HEK293T (cell line): ENCODE measurements at regions not wholly inside any gene's neighbourhood (a gene's known extent, or its start where the extent isn't known, plus 50 kb on each side); places are given as distances from the start of the nearest gene placed in this dataset.
"Not testable (repeated sequence)": the region's sequence is repeated elsewhere in the genome, so short reads cannot be mapped to it uniquely, and the experiment has no call there.

Experiments used
- CTCF ChIA-PET: fragments of 350-600 bp; formaldehyde crosslinking; extraction: SDS; loops from one replicate; lab custom pipeline; 2021; ENCODE audit warnings: antibody characterized with exemption, inconsistent platforms; lab: Yijun Ruan, JAX
- POLR2A ChIA-PET: fragments of 350-600 bp; formaldehyde crosslinking; extraction: SDS; loops from one replicate; lab custom pipeline; 2020; ENCODE audit warnings: antibody characterized with exemption, inconsistent platforms; lab: Yijun Ruan, JAX
- DNase-seq: peaks from one replicate; pipeline ENCODE4 v3.0.0; 2012; ENCODE audit warnings: mixed read lengths; ENCODE audit errors: extremely low spot score
- ARNT ChIP-seq: fragments of 450-650 bp; IDR thresholded peaks from 2 replicates; pipeline ENCODE4 v1.6.1; 2017; ENCODE audit warnings: mild to moderate bottlenecking
- BHLHE40 ChIP-seq: fragments of 450-650 bp; IDR thresholded peaks from 2 replicates; pipeline ENCODE4 v1.6.1; 2016; ENCODE audit warnings: mild to moderate bottlenecking, moderate library complexity, borderline replicate concordance
- CTBP1 ChIP-seq: fragments of 450-650 bp; IDR thresholded peaks from 2 replicates; pipeline ENCODE4 v1.6.1; 2016; ENCODE audit warnings: borderline replicate concordance
- ELF4 ChIP-seq: fragments of 450-650 bp; IDR thresholded peaks from 2 replicates; pipeline ENCODE4 v1.6.1; 2017; ENCODE audit warnings: antibody characterized with exemption
- FOXA1 ChIP-seq: fragments of 450-650 bp; IDR thresholded peaks from 2 replicates; pipeline ENCODE4 v1.6.1; 2016; ENCODE audit warnings: mild to moderate bottlenecking
- FOXK2 ChIP-seq: fragments of 450-650 bp; IDR thresholded peaks from 2 replicates; pipeline ENCODE4 v1.6.1; 2016; ENCODE audit warnings: mild to moderate bottlenecking
- FOXM1 ChIP-seq: fragments of 450-650 bp; IDR thresholded peaks from 2 replicates; pipeline ENCODE4 v1.6.1; 2017; ENCODE audit warnings: mild to moderate bottlenecking, borderline replicate concordance
- HDGF ChIP-seq: fragments of 450-650 bp; IDR thresholded peaks from 2 replicates; pipeline ENCODE4 v1.6.1; 2017; ENCODE audit warnings: antibody characterized with exemption, borderline replicate concordance
- L3MBTL2 ChIP-seq: fragments of 450-650 bp; conservative IDR thresholded peaks from 2 replicates; pipeline ENCODE4 v1.6.1; 2016; ENCODE audit warnings: mild to moderate bottlenecking
- LEF1 ChIP-seq: fragments of 450-650 bp; IDR thresholded peaks from 2 replicates; pipeline ENCODE4 v1.6.1; 2017; ENCODE audit warnings: mild to moderate bottlenecking, borderline replicate concordance
- NFRKB ChIP-seq: fragments of 450-650 bp; IDR thresholded peaks from 2 replicates; pipeline ENCODE4 v1.6.1; 2016; ENCODE audit warnings: mild to moderate bottlenecking, moderate library complexity
- SP1 ChIP-seq: fragments of 450-650 bp; IDR thresholded peaks from 2 replicates; pipeline ENCODE4 v1.6.1; 2017
- SUZ12 ChIP-seq: fragments of 450-650 bp; IDR thresholded peaks from 2 replicates; pipeline ENCODE4 v1.6.1; 2016; ENCODE audit warnings: mild to moderate bottlenecking
- TARDBP ChIP-seq: fragments of 450-650 bp; IDR thresholded peaks from 2 replicates; pipeline ENCODE4 v1.6.1; 2016
- ZNF384 ChIP-seq: fragments of 450-650 bp; IDR thresholded peaks from 2 replicates; pipeline ENCODE4 v1.6.1; 2016
- TF ChIP-seq, protein P1 (sequence below): fragments of 450-650 bp; IDR thresholded peaks from 2 replicates; pipeline ENCODE4 v1.6.1; 2016

DNA sequence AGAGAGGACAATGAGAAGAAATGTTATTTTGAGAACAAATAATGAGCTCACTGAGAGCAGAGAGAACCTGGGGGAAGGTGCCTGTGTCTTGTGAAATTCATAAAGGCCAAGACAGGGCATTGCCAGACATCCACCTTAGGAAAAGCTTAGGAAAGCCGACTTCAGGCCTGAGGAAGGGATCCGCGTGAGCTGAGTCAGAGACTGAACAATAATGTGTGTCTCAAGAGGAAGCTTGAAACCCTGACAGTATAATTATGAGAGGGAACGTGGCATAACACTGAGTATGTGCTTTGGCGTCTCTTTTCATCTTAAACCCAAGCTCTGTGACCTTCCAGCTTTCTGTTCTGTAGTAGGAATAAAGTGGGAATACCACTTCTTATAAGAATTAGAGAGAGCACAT lies 307.2 kb downstream of the ACTR3B start:
- TF ChIP-seq TARDBP (no peak), BHLHE40 (no peak), LEF1 (no peak), FOXA1 (no peak), NFRKB (no peak), L3MBTL2 (no peak), CTBP1 (no peak), SUZ12 (no peak), ARNT (no peak), FOXM1 (no peak), HDGF (no peak), SP1 (no peak), ELF4 (no peak), FOXK2 (no peak), ZNF384 (no peak)
- TF ChIP-seq, protein P1, sequence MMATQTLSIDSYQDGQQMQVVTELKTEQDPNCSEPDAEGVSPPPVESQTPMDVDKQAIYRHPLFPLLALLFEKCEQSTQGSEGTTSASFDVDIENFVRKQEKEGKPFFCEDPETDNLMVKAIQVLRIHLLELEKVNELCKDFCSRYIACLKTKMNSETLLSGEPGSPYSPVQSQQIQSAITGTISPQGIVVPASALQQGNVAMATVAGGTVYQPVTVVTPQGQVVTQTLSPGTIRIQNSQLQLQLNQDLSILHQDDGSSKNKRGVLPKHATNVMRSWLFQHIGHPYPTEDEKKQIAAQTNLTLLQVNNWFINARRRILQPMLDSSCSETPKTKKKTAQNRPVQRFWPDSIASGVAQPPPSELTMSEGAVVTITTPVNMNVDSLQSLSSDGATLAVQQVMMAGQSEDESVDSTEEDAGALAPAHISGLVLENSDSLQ, result no peak
- DNase-seq, result no peak
- CTCF ChIA-PET, result no interaction called here
- POLR2A ChIA-PET, result no interaction called here

DNA sequence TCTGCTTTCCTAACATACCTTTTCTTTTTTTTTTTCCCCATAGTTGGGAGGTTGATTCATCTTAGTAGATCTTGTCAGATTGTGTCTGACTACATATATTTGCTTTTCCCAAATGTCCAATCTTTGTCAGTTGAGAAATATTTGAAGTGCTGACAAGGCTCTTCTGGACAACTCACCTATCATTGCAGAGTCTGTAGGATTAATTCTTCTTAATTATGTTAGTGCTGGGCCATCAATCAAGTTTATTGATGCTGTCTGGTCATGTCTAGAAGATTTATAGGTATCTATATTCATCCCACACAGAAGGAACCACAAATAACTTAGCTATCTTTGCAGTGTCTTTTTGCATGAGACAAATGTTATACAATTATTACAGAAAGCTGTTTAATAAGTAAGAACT lies 310.6 kb downstream of the ACTR3B start:
- DNase-seq, result no peak
- CTCF ChIA-PET, result no interaction called here
- TF ChIP-seq FOXA1 (no peak), TARDBP (no peak), ARNT (no peak), HDGF (no peak)
- POLR2A ChIA-PET, result no interaction called here

DNA sequence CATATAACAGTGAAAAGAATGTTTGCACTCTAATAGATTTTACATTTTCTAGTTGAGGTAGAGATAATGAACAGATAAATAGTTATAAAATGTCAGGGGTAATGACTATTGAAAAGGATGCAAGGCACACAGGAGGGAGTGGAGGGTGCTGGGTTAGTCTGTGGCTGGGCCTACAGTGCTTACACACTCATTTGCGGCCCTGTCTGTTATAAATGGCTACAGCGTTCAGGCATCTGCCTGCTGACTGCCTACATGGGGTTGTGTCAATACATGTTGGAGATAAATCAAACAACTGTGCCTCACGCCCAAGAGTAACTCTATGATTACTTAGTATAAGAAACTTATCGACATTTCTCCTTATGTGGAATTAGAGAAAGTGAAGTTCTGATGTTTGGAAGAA lies 313.3 kb downstream of the ACTR3B start:
- ChIA-PET POLR2A (no interaction called here), CTCF (interaction anchor here (0.7 kb wide), 1 partner anchor 1880 kb away, joined by 3 read pairs; no protein-coding TSS in a partner anchor)
- no peak for DNase-seq
- TF ChIP-seq FOXM1, result no peak

DNA sequence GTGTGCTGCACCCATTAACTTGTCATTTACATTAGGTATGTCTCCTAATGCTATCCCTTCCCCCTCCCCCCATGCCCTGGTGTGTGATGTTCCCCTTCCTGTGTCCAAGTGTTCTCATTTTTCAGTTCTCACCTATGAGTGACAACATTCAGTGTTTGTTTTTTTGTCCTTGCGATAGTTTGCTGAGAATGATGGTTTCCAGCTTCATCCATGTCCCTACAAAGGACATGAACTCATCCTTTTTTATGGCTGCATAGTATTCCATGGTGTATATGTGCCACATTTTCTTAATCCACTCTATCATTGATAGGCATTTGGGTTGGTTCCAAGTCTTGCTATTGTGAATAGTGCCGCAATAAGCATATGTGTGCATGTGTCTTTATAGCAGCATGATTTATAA lies 316.7 kb downstream of the ACTR3B start:
- CTCF ChIA-PET, DNase-seq, POLR2A ChIA-PET: not testable (repeated sequence)

DNA sequence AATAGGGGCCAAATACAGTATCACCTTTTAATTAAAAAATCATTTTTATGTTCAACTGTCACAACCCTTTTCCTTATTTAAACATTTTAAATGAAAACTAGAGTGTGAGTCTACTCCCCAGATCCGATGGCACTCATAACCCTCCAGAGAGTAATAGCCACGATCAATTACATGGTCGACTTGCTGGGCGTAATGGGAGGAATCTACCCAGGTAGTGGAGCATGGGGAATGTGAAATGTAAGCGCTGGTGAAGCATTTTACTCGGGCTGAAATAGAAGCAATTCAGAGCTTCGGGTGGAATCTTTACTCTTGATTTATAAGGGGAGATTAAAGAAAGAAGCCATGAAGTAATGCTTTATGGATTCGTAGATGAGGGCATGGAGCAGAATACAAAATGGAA lies 321.9 kb downstream of the ACTR3B start:
- no peak for DNase-seq
- ChIA-PET CTCF (no interaction called here), POLR2A (no interaction called here)
- TF ChIP-seq, protein P1, result no peak
- no peak for TF ChIP-seq HDGF
- no peak for TF ChIP-seq NFRKB

DNA sequence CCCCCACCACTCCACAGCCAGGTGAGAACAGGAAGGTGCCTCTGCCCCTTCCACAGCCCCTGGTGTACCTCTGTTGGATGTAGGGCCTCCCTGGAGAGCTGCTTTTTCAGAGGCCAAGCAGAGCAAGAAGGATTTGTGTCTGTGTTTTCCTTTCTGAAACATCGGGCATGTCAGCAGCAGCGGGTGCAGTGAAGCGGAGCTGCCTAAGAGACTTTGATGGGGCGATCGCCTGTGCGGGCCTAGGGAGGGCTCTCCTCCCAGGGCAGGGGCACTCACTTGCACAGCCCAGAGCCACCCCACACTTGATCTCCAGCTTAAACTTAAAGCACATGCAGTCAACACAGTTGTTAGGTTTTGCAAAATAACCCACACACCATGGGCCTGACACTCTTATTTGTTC lies 324.7 kb downstream of the ACTR3B start:
- ChIA-PET CTCF (no interaction called here), POLR2A (no interaction called here)
- DNase-seq, result no peak
- TF ChIP-seq NFRKB, result no peak

DNA sequence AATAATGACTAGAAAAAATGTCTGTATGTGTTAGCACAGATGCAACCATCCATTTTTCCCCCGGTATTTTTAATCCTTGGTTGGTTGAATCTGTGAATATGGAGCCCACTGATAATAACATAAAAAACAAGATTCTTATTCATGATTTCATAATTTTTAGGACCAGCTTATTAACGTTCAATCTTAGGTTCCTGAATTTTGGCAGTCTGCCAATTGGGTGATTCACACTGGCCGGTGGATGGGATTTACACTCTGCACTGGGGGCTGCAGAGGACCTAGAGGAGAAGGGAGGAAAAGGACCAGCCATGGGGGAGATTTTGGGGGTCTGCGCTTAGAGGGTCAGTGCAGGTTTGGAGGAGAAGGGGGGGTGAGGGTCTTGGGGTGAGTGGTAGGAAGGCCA lies 327.9 kb downstream of the ACTR3B start:
- ChIA-PET CTCF (no interaction called here), POLR2A (no interaction called here)

More for the DNA sequence above, 327.9 kb downstream of the ACTR3B start:
- no peak for DNase-seq
- TF ChIP-seq FOXM1 (no peak), FOXA1 (no peak), SP1 (no peak), LEF1 (no peak), ELF4 (no peak), BHLHE40 (no peak), HDGF (no peak), FOXK2 (no peak), CTBP1 (no peak), NFRKB (no peak), ARNT (no peak), ZNF384 (no peak), TARDBP (no peak), SUZ12 (no peak), L3MBTL2 (no peak)
- TF ChIP-seq, protein P1, result no peak
